ENCODE measurements at regions not wholly inside any gene's neighbourhood (a gene's known extent, or its start where the extent isn't known, plus 50 kb on each side); places are given as distances from the start of the nearest gene placed in this dataset.
A peak's percentile ranks its signal among the peaks of the same experiment; 100 is the strongest.

DNA sequence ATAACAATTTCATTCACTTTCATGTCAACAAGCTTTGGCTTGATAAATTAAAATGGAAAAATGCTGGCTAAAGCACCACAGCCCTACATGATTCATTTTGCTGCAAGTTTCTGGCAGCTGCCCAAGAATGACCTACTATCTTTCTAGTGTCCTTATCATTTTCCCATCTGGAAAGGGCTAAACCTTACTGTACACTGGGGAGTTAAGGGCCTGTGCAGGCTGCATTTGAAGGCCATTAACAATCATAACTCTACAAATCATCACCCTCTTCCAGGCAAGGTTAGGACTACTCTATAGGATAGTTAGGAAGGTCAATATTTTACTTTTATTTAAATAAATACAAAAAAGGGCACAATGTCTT, 579.7 kb upstream of the ZNF608 start:
- peak; percentile 23 for ATAC-seq (ENCODE audit: low FRiP score)
- TF ChIP-seq, protein P1, sequence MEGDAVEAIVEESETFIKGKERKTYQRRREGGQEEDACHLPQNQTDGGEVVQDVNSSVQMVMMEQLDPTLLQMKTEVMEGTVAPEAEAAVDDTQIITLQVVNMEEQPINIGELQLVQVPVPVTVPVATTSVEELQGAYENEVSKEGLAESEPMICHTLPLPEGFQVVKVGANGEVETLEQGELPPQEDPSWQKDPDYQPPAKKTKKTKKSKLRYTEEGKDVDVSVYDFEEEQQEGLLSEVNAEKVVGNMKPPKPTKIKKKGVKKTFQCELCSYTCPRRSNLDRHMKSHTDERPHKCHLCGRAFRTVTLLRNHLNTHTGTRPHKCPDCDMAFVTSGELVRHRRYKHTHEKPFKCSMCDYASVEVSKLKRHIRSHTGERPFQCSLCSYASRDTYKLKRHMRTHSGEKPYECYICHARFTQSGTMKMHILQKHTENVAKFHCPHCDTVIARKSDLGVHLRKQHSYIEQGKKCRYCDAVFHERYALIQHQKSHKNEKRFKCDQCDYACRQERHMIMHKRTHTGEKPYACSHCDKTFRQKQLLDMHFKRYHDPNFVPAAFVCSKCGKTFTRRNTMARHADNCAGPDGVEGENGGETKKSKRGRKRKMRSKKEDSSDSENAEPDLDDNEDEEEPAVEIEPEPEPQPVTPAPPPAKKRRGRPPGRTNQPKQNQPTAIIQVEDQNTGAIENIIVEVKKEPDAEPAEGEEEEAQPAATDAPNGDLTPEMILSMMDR (IDR thresholded peaks at IDR 0.05) = no peak

DNA sequence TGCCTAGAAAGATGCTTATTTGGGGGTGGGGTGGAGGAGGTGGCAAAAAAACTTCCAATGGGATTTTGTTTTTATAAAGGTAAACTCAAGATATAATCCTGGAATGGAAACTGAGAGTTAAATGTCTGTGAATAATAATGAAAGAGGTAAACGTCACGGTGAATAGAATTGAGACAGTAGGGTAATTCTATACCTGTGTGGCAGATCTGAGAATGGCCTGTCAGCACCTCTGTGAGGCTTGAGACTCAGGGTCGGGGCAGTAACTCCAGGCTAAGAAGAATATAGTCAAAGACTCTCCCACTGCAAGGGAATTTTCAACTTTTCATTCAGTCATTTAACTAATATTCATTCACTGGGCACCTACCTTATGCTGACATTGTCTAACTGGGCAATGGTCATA, 581.2 kb upstream of the ZNF608 start:
- TF ChIP-seq, protein P1 (IDR thresholded peaks at IDR 0.05) = no peak
- no peak for ATAC-seq (ENCODE audit: low FRiP score)
- DNase-seq (ENCODE audit: low spot score) = no peak

More for the DNA sequence above, 579.7 kb upstream of the ZNF608 start:
- peak; percentile 47 for DNase-seq (ENCODE audit: low spot score)

DNA sequence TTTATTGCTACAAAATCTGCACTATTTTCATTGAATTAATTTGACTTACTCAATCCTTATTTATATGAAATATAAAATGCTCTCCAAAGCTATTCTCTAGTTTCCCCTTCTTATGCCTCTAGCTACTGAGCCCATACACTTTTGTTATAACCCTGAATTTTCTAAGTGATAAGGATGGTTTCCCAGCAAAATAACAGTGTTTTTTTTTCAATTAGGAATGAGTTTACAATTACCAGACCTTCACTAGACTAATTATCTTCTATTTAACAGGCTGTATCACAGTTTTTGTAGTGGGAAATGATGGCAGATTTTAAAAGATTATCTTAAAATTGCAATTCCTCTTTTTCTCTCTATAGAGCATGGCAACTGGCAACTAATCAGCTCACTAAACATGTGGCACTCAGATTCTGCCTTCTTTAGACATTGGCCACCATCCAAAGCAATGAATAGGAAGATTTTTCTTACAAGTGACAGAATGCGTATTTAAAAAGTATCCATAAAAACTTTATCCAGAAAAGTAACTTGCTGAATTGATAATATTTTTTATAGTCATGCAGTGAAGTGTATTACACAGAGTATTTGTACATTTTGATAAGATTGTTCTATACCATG, 585.7 kb upstream of the ZNF608 start:
- TF ChIP-seq, protein P1 (IDR thresholded peaks at IDR 0.05) = no peak
- ATAC-seq (ENCODE audit: low FRiP score) (no peak), DNase-seq (ENCODE audit: low spot score) (no peak)

DNA sequence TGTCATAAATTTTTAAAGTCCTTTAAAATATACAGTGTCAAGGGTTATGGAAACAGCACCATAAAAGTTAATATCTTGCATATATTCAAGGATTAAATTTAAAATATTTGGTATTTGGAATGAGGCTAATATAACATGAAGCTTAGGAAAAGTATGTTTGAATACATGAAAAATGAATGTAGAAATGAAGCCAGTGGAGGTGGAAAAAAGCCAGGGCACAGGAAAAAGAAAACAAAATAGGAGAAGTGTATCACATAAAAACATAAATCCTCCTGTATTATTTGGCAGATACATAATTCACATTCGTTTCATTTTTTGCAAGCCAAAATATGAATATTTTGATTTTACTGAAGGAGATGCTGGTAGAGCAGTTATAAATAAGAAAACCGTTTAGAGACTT, 587.0 kb upstream of the ZNF608 start:
- DNase-seq (ENCODE audit: low spot score) (no peak), ATAC-seq (ENCODE audit: low FRiP score) (no peak)
- TF ChIP-seq, protein P1 (IDR thresholded peaks at IDR 0.05) = no peak

DNA sequence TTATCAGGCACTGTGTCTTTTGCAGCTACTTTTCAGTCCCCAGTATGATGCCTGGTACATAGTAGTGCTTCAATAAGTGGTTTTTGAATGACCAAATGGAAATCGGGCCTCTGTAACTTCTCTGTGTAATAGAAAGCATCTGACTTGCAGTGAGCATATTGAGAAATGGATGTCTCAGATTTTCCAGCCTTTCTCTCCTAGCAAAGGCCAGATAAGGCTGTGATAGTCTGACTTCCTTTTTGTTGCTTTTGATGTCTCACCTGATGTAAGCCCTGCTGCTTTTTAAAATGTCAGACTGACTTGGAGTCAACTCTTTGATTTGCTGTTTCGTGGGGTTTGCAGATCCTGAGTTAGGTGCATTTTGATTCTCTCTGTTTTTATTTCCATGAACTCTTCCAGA, 590.0 kb upstream of the ZNF608 start:
- TF ChIP-seq, protein P1 (IDR thresholded peaks at IDR 0.05) = no peak
- ATAC-seq (ENCODE audit: low FRiP score) = no peak
- DNase-seq (ENCODE audit: low spot score) = no peak

DNA sequence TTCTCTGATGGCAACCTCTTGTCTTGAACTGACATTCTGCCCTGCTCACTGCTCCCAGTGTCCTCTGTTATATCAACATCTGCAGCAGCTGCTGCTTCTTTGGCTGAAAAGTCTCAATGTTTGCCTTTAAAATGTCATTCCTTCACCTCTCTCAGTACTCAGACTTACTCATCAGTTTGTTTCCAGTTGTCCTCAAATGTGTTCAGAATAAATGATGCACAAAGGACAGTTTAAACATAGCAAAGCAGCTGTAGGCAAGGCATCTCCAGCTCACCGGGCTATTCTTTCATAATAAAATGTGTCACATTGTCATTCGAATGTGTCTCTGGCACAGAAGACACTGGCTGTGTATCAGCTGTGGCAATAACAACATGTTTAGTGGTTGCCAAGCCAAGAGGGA, 590.9 kb upstream of the ZNF608 start:
- TF ChIP-seq, protein P1 (IDR thresholded peaks at IDR 0.05) = no peak
- ATAC-seq (ENCODE audit: low FRiP score) (no peak), DNase-seq (ENCODE audit: low spot score) (no peak)

DNA sequence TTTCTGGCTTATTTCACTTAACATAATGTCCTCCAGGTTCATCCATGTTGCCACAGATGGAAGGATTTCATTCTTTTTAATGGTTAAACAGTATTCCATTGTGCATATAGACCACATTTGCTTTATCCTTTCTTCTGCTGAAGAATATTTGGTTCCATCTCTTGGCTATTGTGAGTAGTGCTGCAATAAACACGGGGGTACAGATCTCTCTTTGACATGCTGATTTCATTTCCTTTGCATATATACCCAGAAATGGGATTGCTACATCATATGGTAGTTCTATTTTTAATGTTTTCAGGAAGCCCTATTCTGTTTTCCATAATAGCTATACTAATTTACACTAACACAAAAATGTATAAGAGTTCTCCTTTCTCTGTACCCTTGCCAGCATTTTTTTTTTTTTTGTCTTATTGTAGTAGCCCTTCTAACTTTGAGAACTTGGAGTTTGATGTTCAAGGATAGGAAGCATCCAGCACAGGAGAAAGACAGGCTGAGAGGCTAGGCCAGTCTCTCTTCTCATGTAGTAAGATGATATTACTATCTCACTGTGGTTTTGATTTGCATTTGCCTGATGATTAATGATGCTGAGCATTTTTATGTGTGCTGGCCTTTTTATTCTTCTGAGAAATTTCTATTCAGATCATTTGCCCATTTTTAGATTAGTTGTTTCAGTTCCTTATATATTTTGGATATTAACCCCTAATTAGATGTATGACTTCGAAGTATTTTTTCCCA, 592.2 kb upstream of the ZNF608 start:
- ATAC-seq (ENCODE audit: low FRiP score) (no peak), DNase-seq (ENCODE audit: low spot score) (no peak)
- TF ChIP-seq, protein P1 (IDR thresholded peaks at IDR 0.05) = no peak

All from omental fat pad (tissue), 3 donors.